Ovary (tissue), 7 donors: ENCODE measurements at regions not wholly inside any gene's neighbourhood (a gene's known extent, or its start where the extent isn't known, plus 50 kb on each side); places are given as distances from the start of the nearest gene placed in this dataset.
A peak's percentile ranks its signal among the peaks of the same experiment; 100 is the strongest.

Source experiments
- DNase-seq, 5 donors: peaks; one replicate each; pipeline ENCODE4 v3.0.0-alpha.2; 2019 to 2020
- H3K27ac ChIP-seq, 2 donors: fragments of 200-600 bp; one replicate each; pipeline versions ENCODE4 v1.5.1 to v1.8.0; 2019 to 2022
- H3K27me3 ChIP-seq: fragments of 200-600 bp; one replicate; pipeline ENCODE4 v1.8.0; 2022
- H3K36me3 ChIP-seq: fragments of 200-600 bp; sonication (generic); one replicate; pipeline ENCODE4 v1.5.1; 2019
- H3K4me1 ChIP-seq: one replicate; pipeline ENCODE4 v1.8.1; 2013; ENCODE audit warnings: mild to moderate bottlenecking, moderate library complexity; ENCODE audit not compliant: insufficient read depth
- H3K4me3 ChIP-seq: fragments of 200-600 bp; sonication (generic); one replicate; pipeline ENCODE4 v1.5.1; 2017
- H3K9me3 ChIP-seq, 2 donors: fragments of 200-600 bp in 1 of 2; sonication (generic) in 1 of 2; one replicate each; pipeline versions ENCODE4 v1.5.1 to v1.8.1; 2013 to 2019; ENCODE audit warnings: mild to moderate bottlenecking in 1 of 2, moderate library complexity in 1 of 2
- CTCF ChIP-seq, 3 donors: fragments of 450-650 bp in 2 of 3; fragments of 200-600 bp in 1 of 3; IDR thresholded peaks; one replicate each; pipeline versions ENCODE4 v1.5.1 to v1.8.0; 2016 to 2022; ENCODE audit warnings: antibody characterized with exemption in 3 of 3, mild to moderate bottlenecking in 1 of 3
- EP300 ChIP-seq: sonication (generic); formaldehyde crosslinking; IDR thresholded peaks from one replicate; pipeline ENCODE4 v1.6.1; 2017; ENCODE audit warnings: antibody characterized with exemption
- POLR2A ChIP-seq: fragments of 450-650 bp; IDR thresholded peaks from one replicate; pipeline ENCODE4 v1.6.1; 2017; ENCODE audit warnings: antibody characterized with exemption, mild to moderate bottlenecking, moderate library complexity
- WGBS, 3 donors: extraction: QIAGEN DNeasy Blood & Tissue Kit in 1 of 3; methylation state at CpG; one replicate each; pipeline versions ENCODE4 v1.1.5 to v1.1.7; 2013 to 2017; 5-methylcytosine and 5-hydroxymethylcytosine counted together
- intact Hi-C, 4 donors: fragments of 100-400 bp; cut with DNase I; formaldehyde crosslinking; loops; one replicate each; pipeline versions ENCODE4 v1.11.0 to v1.15.1; 2022 to 2023
- donor health status: DM: no; HTN: no; CAD: no; lungs with moderate emphysema.
- donor health status: DM: no; HTN: no; CAD: no.
- donor health status: Bipolar disorder and iron deficiency.
- donor health status: DM: no; HTN: no; CAD: no.
- donor health status: DM: yes; HTN: yes; CAD: no.

GRCh38 chrX:46433892-46434291, 111.3 kb downstream of the ZNF674 start:
- intact Hi-C loops: no loop called here
- Histone ChIP-seq H3K27ac (no peak overlapping the region), H3K27me3 (no peaks in the 10 kb centered on the region), H3K4me1 (no peaks in the 10 kb centered on the region), H3K4me3 (no peak overlapping the region), H3K36me3 (no peaks in the 10 kb centered on the region), H3K9me3 (no peaks in the 10 kb centered on the region)
- no peak for DNase-seq
- WGBS, 3 donors: 53 to 77% (median 58%) methylated on average over 2 of the region's 2 CpGs
- TF ChIP-seq EP300 (no peak), POLR2A (no peak), CTCF (IDR thresholded peaks at IDR 0.05) (no peak)

GRCh38 chrX:46408553-46409407, 136.4 kb downstream of the ZNF674 start:
- intact Hi-C loops: loop anchor here in 2 of 4 donors (10.0 kb wide), 2 partner anchors 894 to 1084 kb away; no protein-coding TSS in a partner anchor
- H3K9me3 ChIP-seq: no peaks in the 10 kb centered on the region
- H3K4me1 ChIP-seq: peaks cover 3% of the 10 kb centered on the region
- peak; percentile 68 to 87 (median 84) for DNase-seq
- no peak overlapping the region for H3K27ac ChIP-seq
- H3K4me3 ChIP-seq: no peak overlapping the region
- WGBS, 3 donors: 11 to 15% (median 11%) methylated on average over 9 of the region's 9 CpGs
- no peaks in the 10 kb centered on the region for H3K27me3 ChIP-seq
- TF ChIP-seq CTCF (IDR thresholded peaks at IDR 0.05) (peak; percentile 40 to 65 (median 63)), POLR2A (no peak)
- no peaks in the 10 kb centered on the region for H3K36me3 ChIP-seq

- intact Hi-C loops: loop anchor here in 2 of 4 donors (10.0 kb wide), 2 partner anchors 893 to 1083 kb away; no protein-coding TSS in a partner anchor
- WGBS, 3 donors: 13 to 34% (median 31%) methylated on average over 2 of the region's 2 CpGs
Observed at GRCh38 chrX:46407753-46408130, 137.5 kb downstream of the ZNF674 start.

More at GRCh38 chrX:46407753-46408130, 137.5 kb downstream of the ZNF674 start:
- Histone ChIP-seq H3K4me3 (no peak overlapping the region), H3K27ac (no peak overlapping the region), H3K27me3 (no peaks in the 10 kb centered on the region), H3K9me3 (no peaks in the 10 kb centered on the region), H3K36me3 (no peaks in the 10 kb centered on the region), H3K4me1 (peaks cover 3% of the 10 kb centered on the region)
- TF ChIP-seq POLR2A: no peak
- no peak for TF ChIP-seq EP300
- no peak for TF ChIP-seq CTCF (IDR thresholded peaks at IDR 0.05)
- DNase-seq: peak; percentile 18 to 36 (median 33)
